Gastrocnemius medialis (tissue), 4 donors: ENCODE measurements at regions not wholly inside any gene's neighbourhood (a gene's known extent, or its start where the extent isn't known, plus 50 kb on each side); places are given as distances from the start of the nearest gene placed in this dataset.

Experiments used
- ATAC-seq, 2 donors: fragments of 150-250 bp; one replicate each; pipeline ENCODE4 v1.9.1; 2016
- DNase-seq, 2 donors: peaks; one replicate each; pipeline ENCODE4 v3.0.0-alpha.2; 2019
- H3K27ac ChIP-seq, 4 donors: fragments of 200-600 bp; sonication (generic); 1 replicate in 1 of 4; 2 replicates in 3 of 4; pipeline ENCODE4 v1.5.1; 2016 to 2018; ENCODE audit warnings: mild to moderate bottlenecking in 2 of 4, moderate library complexity in 1 of 4
- H3K27me3 ChIP-seq, 3 donors: fragments of 200-600 bp; sonication (generic) in 2 of 3; 1 replicate in 1 of 3; 2 replicates in 2 of 3; pipeline versions ENCODE4 v1.5.1 to v1.6.0; 2016 to 2019; ENCODE audit warnings: mild to moderate bottlenecking in 1 of 3, moderate library complexity in 1 of 3
- H3K36me3 ChIP-seq, 2 donors: fragments of 200-600 bp; sonication (generic) in 1 of 2; one replicate each; pipeline ENCODE4 v1.5.1; 2017 to 2018
- H3K4me1 ChIP-seq, 2 donors: fragments of 200-600 bp; sonication (generic) in 1 of 2; one replicate each; pipeline ENCODE4 v1.5.1; 2016 to 2017; ENCODE audit warnings: mild to moderate bottlenecking in 2 of 2
- H3K4me3 ChIP-seq, 4 donors: fragments of 200-600 bp; sonication (generic) in 3 of 4; 1 replicate in 1 of 4; 2 replicates in 3 of 4; pipeline ENCODE4 v1.5.1; 2016 to 2019; ENCODE audit warnings: mild to moderate bottlenecking in 2 of 4
- H3K9me3 ChIP-seq, 3 donors: fragments of 200-600 bp; sonication (generic) in 2 of 3; 1 replicate in 1 of 3; 2 replicates in 2 of 3; pipeline ENCODE4 v1.5.1; 2016 to 2019
- CTCF ChIP-seq, 5 experiments: fragments of 450-650 bp in 3 of 5; fragments of 200-600 bp in 2 of 5; sonication (generic) in 2 of 5; IDR thresholded peaks in 4 of 5; conservative IDR thresholded peaks in 1 of 5; 1 replicate in 4 of 5; 2 replicates in 1 of 5; pipeline ENCODE4 v1.5.1; 2016 to 2019; ENCODE audit warnings: antibody characterized with exemption in 5 of 5, mild to moderate bottlenecking in 3 of 5, moderate library complexity in 3 of 5
- POLR2A ChIP-seq, 2 donors: fragments of 450-650 bp; IDR thresholded peaks; one replicate each; pipeline ENCODE4 v1.6.1; 2017; ENCODE audit warnings: antibody characterized with exemption in 2 of 2, mild to moderate bottlenecking in 2 of 2, moderate library complexity in 2 of 2
- in situ Hi-C, 4 donors: fragments of 200-750 bp; cut with MboI; loops; one replicate each; pipeline versions ENCODE4 v1.15.0 to v1.8.0; 2017; ENCODE audit warnings: low sequenced_read_pairs in 4 of 4
- intact Hi-C: fragments of 100-400 bp; cut with DNase I; formaldehyde crosslinking; loops from one replicate; pipeline ENCODE4 v1.15.1; 2023; ENCODE audit warnings: low total_unique reads

GRCh38 chr14:83556746-83557453 is 1973.0 kb upstream of the FLRT2 start:
- no peak for TF ChIP-seq CTCF (IDR thresholded peaks at IDR 0.05 in 4 of 5, conservative IDR thresholded peaks at IDR 0.05 in 1 of 5)
- TF ChIP-seq POLR2A (IDR thresholded peaks at IDR 0.05), result no peak
- no peaks in the 10 kb centered on the region for H3K4me1 ChIP-seq
- H3K4me3 ChIP-seq, result no peak overlapping the region
- H3K9me3 ChIP-seq, result no peaks in the 10 kb centered on the region
- H3K27ac ChIP-seq, result no peak overlapping the region
- no peak for DNase-seq
- intact Hi-C loops (no loop called here), in situ Hi-C loops (no loop called here)
- ATAC-seq, result no peak
- H3K27me3 ChIP-seq, result no peaks in the 10 kb centered on the region
- H3K36me3 ChIP-seq, result no peaks in the 10 kb centered on the region

- DNase-seq (no peak), ATAC-seq (no peak)
- Histone ChIP-seq H3K4me1 (no peaks in the 10 kb centered on the region), H3K36me3 (no peaks in the 10 kb centered on the region), H3K4me3 (no peak overlapping the region), H3K27me3 (no peaks in the 10 kb centered on the region), H3K27ac (no peak overlapping the region), H3K9me3 (no peaks in the 10 kb centered on the region)
- in situ Hi-C loops (no loop called here), intact Hi-C loops (no loop called here)
- TF ChIP-seq POLR2A (IDR thresholded peaks at IDR 0.05), result no peak
- TF ChIP-seq CTCF (IDR thresholded peaks at IDR 0.05 in 4 of 5, conservative IDR thresholded peaks at IDR 0.05 in 1 of 5), result no peak
Measured at GRCh38 chr14:83558946-83559345, 1971.0 kb upstream of the FLRT2 start.

GRCh38 chr14:83559721-83560120 is 1970.2 kb upstream of the FLRT2 start:
- TF ChIP-seq CTCF (IDR thresholded peaks at IDR 0.05 in 4 of 5, conservative IDR thresholded peaks at IDR 0.05 in 1 of 5) (no peak), POLR2A (IDR thresholded peaks at IDR 0.05) (no peak)
- in situ Hi-C loops, result no loop called here
- ATAC-seq (no peak), DNase-seq (no peak)
- Histone ChIP-seq H3K9me3 (no peaks in the 10 kb centered on the region), H3K4me1 (no peaks in the 10 kb centered on the region), H3K27ac (no peak overlapping the region), H3K27me3 (no peaks in the 10 kb centered on the region), H3K4me3 (no peak overlapping the region), H3K36me3 (no peaks in the 10 kb centered on the region)
- intact Hi-C loops, result no loop called here

- DNase-seq, result no peak
- in situ Hi-C loops (no loop called here), intact Hi-C loops (no loop called here)
- Histone ChIP-seq H3K27ac (no peak overlapping the region), H3K9me3 (no peaks in the 10 kb centered on the region), H3K4me1 (no peaks in the 10 kb centered on the region), H3K4me3 (no peak overlapping the region), H3K36me3 (no peaks in the 10 kb centered on the region), H3K27me3 (no peaks in the 10 kb centered on the region)
- no peak for ATAC-seq
- TF ChIP-seq CTCF (IDR thresholded peaks at IDR 0.05 in 4 of 5, conservative IDR thresholded peaks at IDR 0.05 in 1 of 5) (no peak), POLR2A (IDR thresholded peaks at IDR 0.05) (no peak)
Measured at GRCh38 chr14:83561261-83561660, 1968.7 kb upstream of the FLRT2 start.

DNA sequence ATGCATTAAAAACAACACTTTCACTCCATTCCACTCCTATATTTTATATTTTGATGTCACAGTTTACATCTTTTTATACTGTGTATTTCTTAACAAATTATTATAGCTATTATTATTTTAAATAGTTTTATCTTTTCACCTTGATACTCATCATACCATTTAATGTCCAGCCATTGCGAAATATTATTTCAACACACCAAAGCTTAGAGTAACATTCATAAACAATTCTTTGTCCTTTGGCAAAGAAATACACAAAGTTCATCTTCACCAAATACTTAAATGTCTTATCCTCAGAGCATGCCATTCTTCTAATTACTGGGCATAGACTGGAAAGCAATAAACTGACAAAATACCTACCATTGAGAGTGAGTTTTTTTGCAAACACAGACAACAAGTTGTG is 1963.4 kb upstream of the FLRT2 start:
- intact Hi-C loops, result no loop called here
- no peaks in the 10 kb centered on the region for H3K36me3 ChIP-seq
- no peaks in the 10 kb centered on the region for H3K4me1 ChIP-seq
- in situ Hi-C loops, result no loop called here
- no peak for DNase-seq
- no peak for ATAC-seq
- no peak overlapping the region for H3K4me3 ChIP-seq
- H3K27ac ChIP-seq, result no peak overlapping the region
- TF ChIP-seq POLR2A (IDR thresholded peaks at IDR 0.05), result no peak
- no peak for TF ChIP-seq CTCF (IDR thresholded peaks at IDR 0.05 in 4 of 5, conservative IDR thresholded peaks at IDR 0.05 in 1 of 5)
- no peaks in the 10 kb centered on the region for H3K9me3 ChIP-seq
- no peaks in the 10 kb centered on the region for H3K27me3 ChIP-seq
